RWPE1 (cell line): ENCODE measurements at regions not wholly inside any gene's neighbourhood (a gene's known extent, or its start where the extent isn't known, plus 50 kb on each side); places are given as distances from the start of the nearest gene placed in this dataset.

Source experiments
- CTCF ChIA-PET: fragments of 350-600 bp; sonication (Branson Sonifier 250); formaldehyde crosslinking; extraction: SDS; loops from one replicate; lab custom pipeline; 2021; lab: Yijun Ruan, JAX
- POLR2A ChIA-PET: fragments of 400-600 bp; formaldehyde crosslinking; extraction: SDS; loops from one replicate; lab custom pipeline; 2020; ENCODE audit warnings: antibody characterized with exemption; ENCODE audit not compliant: low non-redundant PET; lab: Yijun Ruan, JAX
- DNase-seq: peaks from one replicate; pipeline ENCODE4 v3.0.0; 2012; ENCODE audit warnings: low spot score
- H3K27ac ChIP-seq: fragments of 450-650 bp; 2 replicates; pipeline ENCODE4 v1.5.1; 2017
- TF ChIP-seq, protein P1 (sequence below): fragments of 450-650 bp; conservative IDR thresholded peaks from 2 replicates; pipeline ENCODE4 v1.5.1; 2017; ENCODE audit warnings: low read depth, mild to moderate bottlenecking

DNA sequence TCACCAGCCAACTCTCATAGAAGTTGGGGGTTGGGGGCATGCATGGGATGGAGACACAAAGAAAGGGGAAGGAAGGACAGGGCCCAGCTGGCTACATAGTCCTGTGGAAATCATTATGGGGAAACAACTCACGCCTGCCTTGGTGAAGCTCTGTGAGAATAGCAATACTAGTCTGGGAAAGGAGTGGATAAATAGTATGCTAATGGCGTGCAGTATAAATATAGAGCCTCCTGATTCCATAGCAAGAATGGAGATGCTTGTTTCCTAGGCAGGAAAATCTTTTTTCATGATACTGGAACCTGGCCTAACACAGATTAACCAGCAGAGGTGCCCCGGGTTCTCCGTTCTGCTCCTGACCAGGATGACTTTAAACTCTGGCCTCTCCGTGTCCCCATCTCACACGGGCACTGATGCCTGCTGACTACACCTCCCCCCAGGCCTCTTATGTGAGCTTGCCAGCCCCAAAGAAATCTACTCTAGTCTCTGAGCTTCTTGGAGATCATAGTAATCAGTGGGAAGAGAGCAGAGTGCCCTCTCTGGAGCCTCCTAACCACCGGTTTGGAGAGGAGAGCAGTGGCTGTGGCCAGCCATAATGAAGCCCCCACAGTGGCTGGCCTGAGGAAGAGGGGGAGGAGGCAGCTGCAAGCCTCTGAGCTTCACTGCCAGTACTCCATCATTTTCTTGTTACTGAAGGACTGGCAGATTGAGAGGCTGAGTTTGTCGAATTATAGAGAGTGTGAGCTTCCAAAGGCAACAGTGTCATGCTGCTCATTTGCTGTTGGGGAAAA lies 355.0 kb upstream of the SEMA6D start:
- TF ChIP-seq, protein P1, sequence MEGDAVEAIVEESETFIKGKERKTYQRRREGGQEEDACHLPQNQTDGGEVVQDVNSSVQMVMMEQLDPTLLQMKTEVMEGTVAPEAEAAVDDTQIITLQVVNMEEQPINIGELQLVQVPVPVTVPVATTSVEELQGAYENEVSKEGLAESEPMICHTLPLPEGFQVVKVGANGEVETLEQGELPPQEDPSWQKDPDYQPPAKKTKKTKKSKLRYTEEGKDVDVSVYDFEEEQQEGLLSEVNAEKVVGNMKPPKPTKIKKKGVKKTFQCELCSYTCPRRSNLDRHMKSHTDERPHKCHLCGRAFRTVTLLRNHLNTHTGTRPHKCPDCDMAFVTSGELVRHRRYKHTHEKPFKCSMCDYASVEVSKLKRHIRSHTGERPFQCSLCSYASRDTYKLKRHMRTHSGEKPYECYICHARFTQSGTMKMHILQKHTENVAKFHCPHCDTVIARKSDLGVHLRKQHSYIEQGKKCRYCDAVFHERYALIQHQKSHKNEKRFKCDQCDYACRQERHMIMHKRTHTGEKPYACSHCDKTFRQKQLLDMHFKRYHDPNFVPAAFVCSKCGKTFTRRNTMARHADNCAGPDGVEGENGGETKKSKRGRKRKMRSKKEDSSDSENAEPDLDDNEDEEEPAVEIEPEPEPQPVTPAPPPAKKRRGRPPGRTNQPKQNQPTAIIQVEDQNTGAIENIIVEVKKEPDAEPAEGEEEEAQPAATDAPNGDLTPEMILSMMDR: no peak
- no peak for DNase-seq
- ChIA-PET CTCF (interaction anchor here (0.8 kb wide), 1 partner anchor 17 kb away, joined by 3 read pairs; no protein-coding TSS in a partner anchor), POLR2A (no interaction called here)
- H3K27ac ChIP-seq: no peak overlapping the region

DNA sequence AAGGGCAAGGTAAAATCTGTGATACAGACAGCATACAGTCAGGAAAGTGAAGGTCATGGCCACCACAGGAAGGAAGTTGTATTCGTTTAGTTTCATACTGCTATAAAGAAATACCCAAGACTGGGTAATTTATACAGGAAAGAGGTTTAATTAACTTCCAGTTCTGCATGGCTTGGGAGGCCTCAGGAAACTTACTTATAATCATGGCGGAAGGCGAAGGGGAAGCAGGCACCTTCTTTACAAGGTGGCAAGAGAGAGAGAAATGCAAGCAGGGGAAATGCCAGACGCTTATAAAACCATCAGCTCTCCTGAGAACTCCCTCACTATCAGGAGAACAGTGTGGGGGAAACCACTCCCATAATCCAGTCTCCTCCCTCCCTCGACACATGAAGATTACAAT lies 353.7 kb upstream of the SEMA6D start:
- TF ChIP-seq, protein P1: no peak
- ChIA-PET CTCF (no interaction called here), POLR2A (no interaction called here)
- no peak for DNase-seq
- H3K27ac ChIP-seq: no peak overlapping the region

DNA sequence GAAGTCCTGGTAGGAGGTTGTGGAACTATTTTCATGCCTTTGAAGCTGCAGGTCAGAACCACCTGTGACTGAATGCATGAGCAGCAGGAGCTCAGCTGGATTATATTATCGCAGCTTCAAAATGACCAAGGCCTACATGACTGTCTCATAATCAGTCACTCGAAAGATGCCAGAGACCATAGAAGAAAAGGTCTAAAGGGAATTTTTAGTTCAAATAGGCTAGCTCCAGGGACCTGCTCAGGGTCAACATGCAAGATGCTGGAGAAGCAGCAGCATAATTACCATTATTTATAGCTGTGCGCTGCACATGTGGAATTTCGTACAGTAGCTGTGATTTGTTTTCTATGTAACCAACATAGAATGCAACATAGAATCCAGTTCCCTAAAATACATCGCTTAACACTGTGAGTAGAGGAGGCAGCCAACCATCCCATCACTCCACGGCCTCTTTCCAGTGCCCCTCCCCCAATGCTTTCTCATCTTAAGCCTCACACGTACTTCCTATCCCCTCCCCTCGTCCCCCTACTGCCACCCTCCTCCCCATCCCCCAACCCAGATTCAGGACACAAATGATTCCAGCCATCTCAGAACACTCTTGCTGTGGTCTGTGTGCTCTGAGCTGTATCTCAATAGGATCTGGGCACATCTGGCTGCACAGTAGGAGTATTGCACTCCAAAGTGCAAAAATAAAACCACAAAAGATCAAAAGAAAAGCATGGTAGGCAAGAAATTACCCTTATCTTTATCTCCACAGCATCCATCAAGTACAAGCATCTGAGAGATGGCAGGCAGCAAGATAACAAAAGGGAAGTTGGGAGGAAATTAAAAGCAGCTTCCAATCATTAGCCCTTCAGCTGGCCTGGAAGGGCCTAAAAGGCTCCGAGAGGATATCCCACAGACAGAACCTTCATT lies 352.8 kb upstream of the SEMA6D start:
- TF ChIP-seq, protein P1: no peak
- no peak overlapping the region for H3K27ac ChIP-seq
- POLR2A ChIA-PET: no interaction called here
- no peak for DNase-seq
- CTCF ChIA-PET: interaction anchor here (0.6 kb wide), 1 partner anchor 421 kb away, joined by 3 read pairs; no protein-coding TSS in a partner anchor

DNA sequence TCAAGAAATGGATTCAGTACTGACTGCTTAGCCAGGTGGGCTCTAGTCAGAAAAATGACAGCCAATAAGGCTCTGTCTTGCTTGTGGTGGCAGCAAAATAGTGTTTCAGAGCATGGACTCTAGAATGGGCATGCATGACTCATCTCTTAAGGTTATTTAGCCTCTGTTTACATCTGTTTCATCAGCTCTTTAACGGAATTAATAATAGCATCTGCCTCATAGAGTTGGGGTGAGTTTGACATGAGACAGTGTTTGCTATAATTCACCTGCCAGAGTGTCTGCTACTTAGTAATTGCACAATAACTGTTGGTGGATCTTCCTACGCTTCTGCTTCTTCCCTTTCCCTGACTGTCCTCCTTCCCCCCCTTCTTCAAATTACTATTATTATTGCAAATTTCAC lies 350.4 kb upstream of the SEMA6D start:
- H3K27ac ChIP-seq: no peak overlapping the region
- CTCF ChIA-PET: no interaction called here

DNA sequence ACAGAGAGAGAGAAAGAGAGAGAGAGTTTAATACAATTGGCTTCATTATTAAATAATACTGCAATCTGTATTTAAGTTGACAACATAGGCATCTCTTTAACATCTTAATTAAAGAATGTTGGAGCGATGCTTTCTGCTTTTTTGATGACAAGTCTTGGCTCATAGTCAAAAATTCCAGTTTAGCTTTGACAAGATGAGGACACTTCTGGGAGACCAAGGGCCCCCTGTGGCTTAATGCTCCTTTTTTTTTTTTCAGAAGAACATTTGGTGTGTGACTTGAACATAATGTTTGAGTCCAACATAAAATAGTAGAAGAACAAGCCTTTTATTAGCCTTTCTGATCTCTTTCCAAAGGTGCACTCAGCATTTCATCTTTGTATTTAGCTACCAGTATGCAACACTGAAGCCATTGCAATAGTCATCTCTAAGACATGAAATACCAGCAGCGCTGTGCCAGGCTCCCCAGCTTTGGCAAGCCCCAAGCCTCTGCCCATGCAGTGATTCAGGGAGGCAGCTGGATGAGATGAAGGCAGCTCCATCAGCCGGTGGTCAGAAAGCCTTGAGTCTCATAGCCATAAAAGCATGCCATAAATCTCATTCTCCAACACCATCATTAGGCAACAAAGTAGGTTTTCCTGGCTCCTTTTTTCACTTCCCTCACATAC lies 349.4 kb upstream of the SEMA6D start:
- CTCF ChIA-PET: interaction anchor here (0.5 to 0.6 kb wide), 2 partner anchors 716 to 918 kb away, joined by 3 read pairs; no protein-coding TSS in a partner anchor
- TF ChIP-seq, protein P1: no peak

More for the DNA sequence above, 350.4 kb upstream of the SEMA6D start:
- POLR2A ChIA-PET: no interaction called here
- no peak for DNase-seq
- TF ChIP-seq, protein P1: no peak

DNA sequence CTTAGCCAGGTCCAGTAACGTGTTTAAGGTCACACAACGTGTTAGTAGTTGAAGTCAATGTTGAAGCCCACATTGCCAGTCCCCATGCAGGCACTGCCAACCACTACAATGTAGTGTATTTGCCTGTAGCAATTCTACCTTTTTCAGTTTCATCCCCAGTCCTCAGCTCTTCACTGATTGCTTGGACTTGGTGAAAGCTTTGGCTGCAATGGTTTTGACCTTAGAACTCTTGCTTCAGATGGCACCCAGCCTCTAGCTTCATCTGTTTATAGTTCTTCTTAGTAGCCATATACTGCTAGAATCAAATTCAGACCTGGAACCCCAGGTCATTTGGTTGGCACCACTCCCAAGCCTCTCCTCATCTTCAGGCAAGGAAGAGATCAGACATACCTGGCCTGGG lies 345.4 kb upstream of the SEMA6D start:
- no peak for DNase-seq
- TF ChIP-seq, protein P1: no peak
- ChIA-PET POLR2A (no interaction called here), CTCF (interaction anchor here (1.5 kb wide), 1 partner anchor 12 kb away, joined by 3 read pairs; no protein-coding TSS in a partner anchor)
- H3K27ac ChIP-seq: no peak overlapping the region

More for the DNA sequence above, 349.4 kb upstream of the SEMA6D start:
- POLR2A ChIA-PET: no interaction called here
- no peak overlapping the region for H3K27ac ChIP-seq
- DNase-seq: no peak
